Activated naive CD4-positive, alpha-beta T cell treated with anti-CD3 and anti-CD28 coated beads for 36 hours (primary cell): ENCODE measurements at regions not wholly inside any gene's neighbourhood (a gene's known extent, or its start where the extent isn't known, plus 50 kb on each side); places are given as distances from the start of the nearest gene placed in this dataset.

Source experiments
- CTCF ChIA-PET: fragments of 350-600 bp; sonication (Branson Sonifier 250); formaldehyde crosslinking; loops from one replicate; lab custom pipeline; 2021; ENCODE audit warnings: antibody characterized with exemption; lab: Charles Lee
- DNase-seq: peaks from one replicate; pipeline ENCODE4 v3.0.0-alpha.2; 2020
- H3K27ac Mint-ChIP-seq: one replicate; pipeline ENCODE4 v1.8.0; 2021; ENCODE audit warnings: mild to moderate bottlenecking, mixed read lengths
- H3K27me3 Mint-ChIP-seq: one replicate; pipeline ENCODE4 v1.8.0; 2021; ENCODE audit warnings: low read depth, mixed read lengths
- H3K36me3 Mint-ChIP-seq: one replicate; pipeline ENCODE4 v1.8.0; 2021; ENCODE audit warnings: low read depth, mixed read lengths
- H3K4me1 Mint-ChIP-seq: one replicate; pipeline ENCODE4 v1.8.0; 2021; ENCODE audit warnings: low read depth, mixed read lengths
- H3K4me3 Mint-ChIP-seq: one replicate; pipeline ENCODE4 v1.8.0; 2021; ENCODE audit warnings: mild to moderate bottlenecking, moderate library complexity, mixed read lengths
- H3K9me3 Mint-ChIP-seq: one replicate; pipeline ENCODE4 v1.8.0; 2021; ENCODE audit warnings: mixed read lengths
- intact Hi-C: fragments of 100-400 bp; cut with micrococcal nuclease; formaldehyde crosslinking; loops from one replicate; pipeline ENCODE4 v1.15.1; 2023

- CTCF ChIA-PET = interaction anchor here (0.6 to 6.2 kb wide), 13 partner anchors 16 to 368 kb away, joined by 3 to 58 read pairs (median 4); partner anchors contain the start of gene RUNX3
- H3K27ac Mint-ChIP-seq = peak overlapping the region; percentile 25
- H3K4me1 Mint-ChIP-seq = peaks cover 54% of the 10 kb centered on the region
Measured at GRCh38 chr1:25099343-25099951, 132.9 kb downstream of the SYF2 start.

GRCh38 chr1:25098717-25099116 lies 133.6 kb downstream of the SYF2 start:
- Mint-ChIP-seq H3K9me3 (peaks cover 12% of the 10 kb centered on the region), H3K27me3 (no peaks in the 10 kb centered on the region), H3K27ac (no peak overlapping the region), H3K4me3 (no peak overlapping the region), H3K4me1 (peaks cover 54% of the 10 kb centered on the region), H3K36me3 (no peaks in the 10 kb centered on the region)
- intact Hi-C loops = loop anchor here (5.0 kb wide), 1 partner anchor 141 kb away; no protein-coding TSS in a partner anchor
- no peak for DNase-seq
- CTCF ChIA-PET = interaction anchor here (0.8 to 6.2 kb wide), 8 partner anchors 15 to 250 kb away, joined by 3 to 58 read pairs (median 4); partner anchors contain the start of gene RUNX3

More at GRCh38 chr1:25099343-25099951, 132.9 kb downstream of the SYF2 start:
- DNase-seq = peak; percentile 39
- peaks cover 12% of the 10 kb centered on the region for H3K9me3 Mint-ChIP-seq
- no peak overlapping the region for H3K4me3 Mint-ChIP-seq
- H3K36me3 Mint-ChIP-seq = no peaks in the 10 kb centered on the region
- intact Hi-C loops = loop anchor here (5.0 kb wide), 1 partner anchor 142 kb away; no protein-coding TSS in a partner anchor
- H3K27me3 Mint-ChIP-seq = no peaks in the 10 kb centered on the region

- Mint-ChIP-seq H3K27ac (peak overlapping the region; percentile 50), H3K4me1 (peaks cover 51% of the 10 kb centered on the region), H3K9me3 (peaks cover 12% of the 10 kb centered on the region), H3K36me3 (no peaks in the 10 kb centered on the region), H3K4me3 (no peak overlapping the region), H3K27me3 (no peaks in the 10 kb centered on the region)
- intact Hi-C loops = loop anchor here (5.0 kb wide), 1 partner anchor 139 kb away; no protein-coding TSS in a partner anchor
- CTCF ChIA-PET = interaction anchor here (1.0 to 6.2 kb wide), 3 partner anchors 11 to 248 kb away, joined by 3 to 58 read pairs (median 10); no protein-coding TSS in a partner anchor
- DNase-seq = no peak
Measured at GRCh38 chr1:25096307-25097150, 135.8 kb downstream of the SYF2 start.

- Mint-ChIP-seq H3K27ac (peak overlapping the region; percentile 4), H3K4me3 (no peak overlapping the region), H3K9me3 (peaks cover 12% of the 10 kb centered on the region), H3K4me1 (peaks cover 45% of the 10 kb centered on the region), H3K36me3 (no peaks in the 10 kb centered on the region), H3K27me3 (no peaks in the 10 kb centered on the region)
- CTCF ChIA-PET = interaction anchor here (1.0 to 2.3 kb wide), 2 partner anchors 12 to 247 kb away, joined by 3 to 10 read pairs; no protein-coding TSS in a partner anchor
- intact Hi-C loops = loop anchor here (5.0 kb wide), 1 partner anchor 138 kb away; no protein-coding TSS in a partner anchor
- no peak for DNase-seq
Measured at GRCh38 chr1:25095635-25096200, 136.6 kb downstream of the SYF2 start.

GRCh38 chr1:25094995-25095394 lies 137.3 kb downstream of the SYF2 start:
- H3K27me3 Mint-ChIP-seq = no peaks in the 10 kb centered on the region
- CTCF ChIA-PET = interaction anchor here (2.3 kb wide), 1 partner anchor 247 kb away, joined by 10 read pairs; no protein-coding TSS in a partner anchor
- DNase-seq = no peak
- peaks cover 12% of the 10 kb centered on the region for H3K9me3 Mint-ChIP-seq
- H3K36me3 Mint-ChIP-seq = no peaks in the 10 kb centered on the region
- intact Hi-C loops = loop anchor here (5.0 kb wide), 1 partner anchor 138 kb away; no protein-coding TSS in a partner anchor
- H3K27ac Mint-ChIP-seq = no peak overlapping the region
- peaks cover 41% of the 10 kb centered on the region for H3K4me1 Mint-ChIP-seq
- no peak overlapping the region for H3K4me3 Mint-ChIP-seq

- H3K9me3 Mint-ChIP-seq = peaks cover 12% of the 10 kb centered on the region
- CTCF ChIA-PET = interaction anchor here (2.3 kb wide), 1 partner anchor 246 kb away, joined by 10 read pairs; no protein-coding TSS in a partner anchor
- no peak for DNase-seq
- no peak overlapping the region for H3K4me3 Mint-ChIP-seq
- H3K27ac Mint-ChIP-seq = no peak overlapping the region
- H3K36me3 Mint-ChIP-seq = no peaks in the 10 kb centered on the region
- no peaks in the 10 kb centered on the region for H3K27me3 Mint-ChIP-seq
- intact Hi-C loops = no loop called here
- peaks cover 36% of the 10 kb centered on the region for H3K4me1 Mint-ChIP-seq
Measured at GRCh38 chr1:25094229-25094628, 138.1 kb downstream of the SYF2 start.

GRCh38 chr1:25091658-25092057 lies 140.6 kb downstream of the SYF2 start:
- CTCF ChIA-PET = interaction anchor here (0.9 kb wide), 1 partner anchor 244 kb away, joined by 3 read pairs; no protein-coding TSS in a partner anchor
- no peaks in the 10 kb centered on the region for H3K27me3 Mint-ChIP-seq
- H3K27ac Mint-ChIP-seq = no peak overlapping the region
- no peaks in the 10 kb centered on the region for H3K36me3 Mint-ChIP-seq
- DNase-seq = no peak
- intact Hi-C loops = no loop called here
- H3K9me3 Mint-ChIP-seq = peaks cover 10% of the 10 kb centered on the region
- no peak overlapping the region for H3K4me3 Mint-ChIP-seq
- H3K4me1 Mint-ChIP-seq = peaks cover 20% of the 10 kb centered on the region

- intact Hi-C loops = no loop called here
- Mint-ChIP-seq H3K9me3 (peaks cover 2% of the 10 kb centered on the region), H3K36me3 (no peaks in the 10 kb centered on the region), H3K27ac (no peak overlapping the region), H3K27me3 (no peaks in the 10 kb centered on the region), H3K4me1 (peaks cover 12% of the 10 kb centered on the region), H3K4me3 (no peak overlapping the region)
- CTCF ChIA-PET = interaction anchor here (0.6 to 1.1 kb wide), 2 partner anchors 53 to 127 kb away, joined by 3 read pairs; no protein-coding TSS in a partner anchor
- DNase-seq = no peak
Measured at GRCh38 chr1:25090707-25091422, 141.4 kb downstream of the SYF2 start.

GRCh38 chr1:25089772-25090171 lies 142.5 kb downstream of the SYF2 start:
- peaks cover under 1% of the 10 kb centered on the region for H3K4me1 Mint-ChIP-seq
- H3K36me3 Mint-ChIP-seq = no peaks in the 10 kb centered on the region
- no peaks in the 10 kb centered on the region for H3K9me3 Mint-ChIP-seq
- DNase-seq = no peak
- H3K27me3 Mint-ChIP-seq = no peaks in the 10 kb centered on the region
- CTCF ChIA-PET = no interaction called here
- H3K27ac Mint-ChIP-seq = no peak overlapping the region
- intact Hi-C loops = no loop called here
- no peak overlapping the region for H3K4me3 Mint-ChIP-seq

GRCh38 chr1:25088946-25089345 lies 143.4 kb downstream of the SYF2 start:
- CTCF ChIA-PET = no interaction called here
- no peak overlapping the region for H3K27ac Mint-ChIP-seq
- no peak overlapping the region for H3K4me3 Mint-ChIP-seq
- no peaks in the 10 kb centered on the region for H3K9me3 Mint-ChIP-seq
- no peak for DNase-seq
- intact Hi-C loops = no loop called here
- H3K4me1 Mint-ChIP-seq = no peaks in the 10 kb centered on the region
- no peaks in the 10 kb centered on the region for H3K36me3 Mint-ChIP-seq
- no peaks in the 10 kb centered on the region for H3K27me3 Mint-ChIP-seq

- CTCF ChIA-PET = interaction anchor here (0.7 to 1.7 kb wide), 4 partner anchors 13 to 241 kb away, joined by 3 to 5 read pairs (median 4); no protein-coding TSS in a partner anchor
- no peaks in the 10 kb centered on the region for H3K36me3 Mint-ChIP-seq
Measured at GRCh38 chr1:25088180-25088701, 144.1 kb downstream of the SYF2 start.

More at GRCh38 chr1:25088180-25088701, 144.1 kb downstream of the SYF2 start:
- no peak overlapping the region for H3K4me3 Mint-ChIP-seq
- no peaks in the 10 kb centered on the region for H3K27me3 Mint-ChIP-seq
- intact Hi-C loops = no loop called here
- DNase-seq = no peak
- no peak overlapping the region for H3K27ac Mint-ChIP-seq
- H3K4me1 Mint-ChIP-seq = no peaks in the 10 kb centered on the region
- no peaks in the 10 kb centered on the region for H3K9me3 Mint-ChIP-seq
